ENCODE measurements at regions not wholly inside any gene's neighbourhood (a gene's known extent, or its start where the extent isn't known, plus 50 kb on each side); places are given as distances from the start of the nearest gene placed in this dataset.

- H3K4me2 ChIP-seq (ENCODE audit: low read length) = no peak overlapping the region
- CTCF ChIA-PET = no interaction called here
- no peak overlapping the region for H3K9ac ChIP-seq (ENCODE audit: low read length)
- ATAC-seq = no peak
- H3K9me3 ChIP-seq (ENCODE audit: control insufficient read depth in 1 of 2, insufficient read depth in 1 of 2, low read depth in 1 of 2, low read length in 2 of 2) = no peaks in the 10 kb centered on the region
- peaks cover 23% of the 10 kb centered on the region for H3K27me3 ChIP-seq (ENCODE audit: insufficient read depth, low read length)
- H4K20me1 ChIP-seq (ENCODE audit: insufficient read depth) = no peaks in the 10 kb centered on the region
- H3K27ac ChIP-seq (ENCODE audit: low read depth, low read length) = no peak overlapping the region
- intact Hi-C loops (cut with micrococcal nuclease) = no loop called here
- POLR2A ChIA-PET = no interaction called here
- no peaks in the 10 kb centered on the region for H3K79me2 ChIP-seq (ENCODE audit: insufficient read depth, low read length)
- no peak overlapping the region for H3K4me3 ChIP-seq (replicated peaks in 1 of 2; ENCODE audit: low read depth in 1 of 2, low read length in 2 of 2)
- no peaks in the 10 kb centered on the region for H3K4me1 ChIP-seq (ENCODE audit: control insufficient read depth in 1 of 2, insufficient read depth in 2 of 2, low read length in 2 of 2)
- no peaks in the 10 kb centered on the region for H3K36me3 ChIP-seq (ENCODE audit: control insufficient read depth in 1 of 2, insufficient read depth in 2 of 2, low read length in 2 of 2)
- no peak for TF ChIP-seq ELF1 (IDR thresholded peaks at IDR 0.05; ENCODE audit: borderline replicate concordance, low read depth)
- no peak for TF ChIP-seq EGR1 (IDR thresholded peaks at IDR 0.05; ENCODE audit: low read depth)
- TF ChIP-seq EZH2 (IDR thresholded peaks at IDR 0.05) = no peak
- TF ChIP-seq YY1 (IDR thresholded peaks at IDR 0.05; ENCODE audit: extremely low read depth, insufficient replicate concordance, low read depth, low read length) = no peak
- no peak for TF ChIP-seq ZNF274 (IDR thresholded peaks at IDR 0.05; ENCODE audit: low read depth, low read length)
- TF ChIP-seq SIN3A (IDR thresholded peaks at IDR 0.05; ENCODE audit: low read depth) = no peak
- TF ChIP-seq SP1 (IDR thresholded peaks at IDR 0.05; ENCODE audit: low read depth) = no peak
- no peak for TF ChIP-seq FOSL1 (IDR thresholded peaks at IDR 0.05; ENCODE audit: low read depth)
- TF ChIP-seq RAD21 (IDR thresholded peaks at IDR 0.05; ENCODE audit: low read depth) = no peak
- TF ChIP-seq ZBTB33 (IDR thresholded peaks at IDR 0.05; ENCODE audit: extremely low read depth, insufficient replicate concordance, low read length) = no peak
- TF ChIP-seq ATF3 (IDR thresholded peaks at IDR 0.05) = no peak
- TF ChIP-seq POLR2AphosphoS5 (IDR thresholded peaks at IDR 0.05; ENCODE audit: low read depth, low read length) = no peak
- TF ChIP-seq MAX (IDR thresholded peaks at IDR 0.05) = no peak
- RAD21 ChIA-PET (ENCODE audit: low non-redundant PET in 1 of 2, low total read pairs in 2 of 2, uncharacterized antibody in 2 of 2, unreplicated experiment in 2 of 2) = no interaction called here
- H3K9me2 ChIP-seq (ENCODE audit: insufficient read depth) = no peaks in the 10 kb centered on the region
- no peak for DNase-seq (ENCODE audit: low read depth, low spot score)
- H2AFZ ChIP-seq (ENCODE audit: low read depth, low read length, poor library complexity, severe bottlenecking) = no peak overlapping the region
- no TSS peak for BruUV-seq (replicated peaks)
These were observed 130.3 kb upstream of the PMEPA1 start for GRCh38 chr20:57840066-57840465.

Measured in HCT116 (cell line).